ENCODE measurements at regions not wholly inside any gene's neighbourhood (a gene's known extent, or its start where the extent isn't known, plus 50 kb on each side); places are given as distances from the start of the nearest gene placed in this dataset.

GRCh38 chrX:55167124-55167803, 52.9 kb upstream of the PAGE5 start:
- TF ChIP-seq, protein P1, sequence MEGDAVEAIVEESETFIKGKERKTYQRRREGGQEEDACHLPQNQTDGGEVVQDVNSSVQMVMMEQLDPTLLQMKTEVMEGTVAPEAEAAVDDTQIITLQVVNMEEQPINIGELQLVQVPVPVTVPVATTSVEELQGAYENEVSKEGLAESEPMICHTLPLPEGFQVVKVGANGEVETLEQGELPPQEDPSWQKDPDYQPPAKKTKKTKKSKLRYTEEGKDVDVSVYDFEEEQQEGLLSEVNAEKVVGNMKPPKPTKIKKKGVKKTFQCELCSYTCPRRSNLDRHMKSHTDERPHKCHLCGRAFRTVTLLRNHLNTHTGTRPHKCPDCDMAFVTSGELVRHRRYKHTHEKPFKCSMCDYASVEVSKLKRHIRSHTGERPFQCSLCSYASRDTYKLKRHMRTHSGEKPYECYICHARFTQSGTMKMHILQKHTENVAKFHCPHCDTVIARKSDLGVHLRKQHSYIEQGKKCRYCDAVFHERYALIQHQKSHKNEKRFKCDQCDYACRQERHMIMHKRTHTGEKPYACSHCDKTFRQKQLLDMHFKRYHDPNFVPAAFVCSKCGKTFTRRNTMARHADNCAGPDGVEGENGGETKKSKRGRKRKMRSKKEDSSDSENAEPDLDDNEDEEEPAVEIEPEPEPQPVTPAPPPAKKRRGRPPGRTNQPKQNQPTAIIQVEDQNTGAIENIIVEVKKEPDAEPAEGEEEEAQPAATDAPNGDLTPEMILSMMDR (IDR thresholded peaks at IDR 0.05; ENCODE audit: control extremely low read depth, extremely low read depth): no peak
- 60 to 91% methylated on average over 3 of the region's 3 CpGs for WGBS, 2 donors

GRCh38 chrX:55167901-55168300, 52.2 kb upstream of the PAGE5 start:
- H3K4me1 ChIP-seq (ENCODE audit: control insufficient read depth in 5 of 5, insufficient read depth in 5 of 5, low read length in 5 of 5): no peaks in the 10 kb centered on the region
- no peak overlapping the region for H3K9ac ChIP-seq (ENCODE audit: insufficient read depth in 1 of 2, low read length in 2 of 2)
- no peak overlapping the region for H3K4me3 ChIP-seq
- H3K9me3 ChIP-seq (ENCODE audit: control insufficient read depth in 4 of 4, insufficient read depth in 3 of 4, low read length in 3 of 4): peaks cover 0 to 2% (median 0%) of the 10 kb centered on the region in 4 donors
- ATAC-seq (ENCODE audit: insufficient read depth, low FRiP score) (no peak), DNase-seq (no peak)
- H3K27ac ChIP-seq (ENCODE audit: low read depth in 1 of 2, low read length in 1 of 2): no peak overlapping the region
- no peaks in the 10 kb centered on the region for H3K27me3 ChIP-seq (ENCODE audit: control insufficient read depth in 3 of 3, insufficient read depth in 3 of 3, low read length in 2 of 3)
- TF ChIP-seq, protein P1 (IDR thresholded peaks at IDR 0.05; ENCODE audit: control extremely low read depth, extremely low read depth): no peak
- 77 to 97% methylated on average over 4 of the region's 4 CpGs for WGBS, 2 donors
- H3K36me3 ChIP-seq (ENCODE audit: control insufficient read depth in 4 of 4, insufficient read depth in 4 of 4, low read length in 4 of 4): no peaks in the 10 kb centered on the region

More at GRCh38 chrX:55167124-55167803, 52.9 kb upstream of the PAGE5 start:
- DNase-seq (no peak), ATAC-seq (ENCODE audit: insufficient read depth, low FRiP score) (no peak)
- Histone ChIP-seq H3K4me3 (no peak overlapping the region), H3K27ac (ENCODE audit: low read depth in 1 of 2, low read length in 1 of 2) (no peak overlapping the region), H3K27me3 (ENCODE audit: control insufficient read depth in 3 of 3, insufficient read depth in 3 of 3, low read length in 2 of 3) (no peaks in the 10 kb centered on the region), H3K9me3 (ENCODE audit: control insufficient read depth in 4 of 4, insufficient read depth in 3 of 4, low read length in 3 of 4) (peaks cover 0 to 2% (median 0%) of the 10 kb centered on the region in 4 donors), H3K4me1 (ENCODE audit: control insufficient read depth in 5 of 5, insufficient read depth in 5 of 5, low read length in 5 of 5) (no peaks in the 10 kb centered on the region), H3K36me3 (ENCODE audit: control insufficient read depth in 4 of 4, insufficient read depth in 4 of 4, low read length in 4 of 4) (no peaks in the 10 kb centered on the region), H3K9ac (ENCODE audit: insufficient read depth in 1 of 2, low read length in 2 of 2) (no peak overlapping the region)

GRCh38 chrX:55169782-55170181, 50.4 kb upstream of the PAGE5 start:
- H3K36me3 ChIP-seq (ENCODE audit: control insufficient read depth in 4 of 4, insufficient read depth in 4 of 4, low read length in 4 of 4): no peaks in the 10 kb centered on the region
- DNase-seq: no peak
- peaks cover 0 to 2% (median 0%) of the 10 kb centered on the region in 4 donors for H3K9me3 ChIP-seq (ENCODE audit: control insufficient read depth in 4 of 4, insufficient read depth in 3 of 4, low read length in 3 of 4)
- TF ChIP-seq, protein P1 (IDR thresholded peaks at IDR 0.05; ENCODE audit: control extremely low read depth, extremely low read depth): no peak
- H3K4me1 ChIP-seq (ENCODE audit: control insufficient read depth in 5 of 5, insufficient read depth in 5 of 5, low read length in 5 of 5): no peaks in the 10 kb centered on the region
- H3K27ac ChIP-seq (ENCODE audit: low read depth in 1 of 2, low read length in 1 of 2): no peak overlapping the region
- no peak overlapping the region for H3K4me3 ChIP-seq
- H3K9ac ChIP-seq (ENCODE audit: insufficient read depth in 1 of 2, low read length in 2 of 2): no peak overlapping the region
- ATAC-seq (ENCODE audit: insufficient read depth, low FRiP score): no peak
- H3K27me3 ChIP-seq (ENCODE audit: control insufficient read depth in 3 of 3, insufficient read depth in 3 of 3, low read length in 2 of 3): no peaks in the 10 kb centered on the region

All from lung (tissue), 11 donors.